ENCODE measurements at regions not wholly inside any gene's neighbourhood (a gene's known extent, or its start where the extent isn't known, plus 50 kb on each side); places are given as distances from the start of the nearest gene placed in this dataset.

GRCh38 chr9:42388846-42389245 is 205.4 kb downstream of the SPATA31A6 start:
- TF ChIP-seq POLR2AphosphoS5 (IDR thresholded peaks at IDR 0.05) (no peak), CTCF (IDR thresholded peaks at IDR 0.05) (no peak)
